SK-N-SH (cell line): ENCODE measurements at regions not wholly inside any gene's neighbourhood (a gene's known extent, or its start where the extent isn't known, plus 50 kb on each side); places are given as distances from the start of the nearest gene placed in this dataset.

Experiments used
- GATA2 ChIP-seq: sonication (generic); formaldehyde crosslinking; IDR thresholded peaks from 2 replicates; pipeline ENCODE4 v1.5.0; 2020; ENCODE audit warnings: mild to moderate bottlenecking, missing genetic modification reagents
- USF2 ChIP-seq: fragments of 150-350 bp; IDR thresholded peaks from 2 replicates; pipeline ENCODE4 v1.6.1; 2017; ENCODE audit warnings: antibody characterized with exemption, low read length, low read depth, borderline replicate concordance

GRCh38 chr16:86381491-86381890 lies 128.8 kb upstream of the FOXF1 start:
- TF ChIP-seq GATA2 = no peak
- no peak for TF ChIP-seq USF2
